ENCODE measurements at regions not wholly inside any gene's neighbourhood (a gene's known extent, or its start where the extent isn't known, plus 50 kb on each side); places are given as distances from the start of the nearest gene placed in this dataset.

DNA sequence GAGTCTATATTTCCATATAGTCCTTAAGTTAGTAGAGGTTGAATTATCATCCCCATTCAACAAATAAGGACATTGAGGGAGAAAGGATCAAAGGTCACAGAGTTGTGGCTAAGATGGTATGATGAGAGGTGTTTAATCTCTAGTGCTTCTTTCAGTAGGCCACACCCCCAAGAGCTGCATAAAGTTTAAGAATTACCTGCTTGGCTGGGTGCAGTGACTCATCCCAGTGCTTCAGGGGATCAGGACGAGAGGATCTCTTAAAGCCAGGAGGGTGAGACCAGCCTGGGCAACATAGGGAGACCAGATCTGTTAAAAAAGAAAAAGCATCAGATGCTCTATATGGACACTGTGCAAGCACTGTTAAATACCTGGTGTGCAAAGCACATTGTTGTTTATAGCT, 560.0 kb upstream of the KLHL1 start:
- Histone ChIP-seq H3K4me1 (ENCODE audit: control insufficient read depth, insufficient read depth, low read length) (no peaks in the 10 kb centered on the region), H3K36me3 (ENCODE audit: control insufficient read depth, insufficient read depth, low read length) (no peaks in the 10 kb centered on the region), H3K4me3 (ENCODE audit: low read length) (no peak overlapping the region), H3K27ac (ENCODE audit: low read depth, low read length) (no peak overlapping the region), H3K9me3 (ENCODE audit: control insufficient read depth, low read length) (no peaks in the 10 kb centered on the region), H3K27me3 (ENCODE audit: control insufficient read depth, insufficient read depth, low read length, poor library complexity, severe bottlenecking) (no peaks in the 10 kb centered on the region), H3K9ac (ENCODE audit: extremely low read depth, low read length, poor library complexity, severe bottlenecking) (no peak overlapping the region)
- Mint-ChIP-seq H3K27me3 (ENCODE audit: insufficient read depth) (no peaks in the 10 kb centered on the region), H3K4me1 (peaks cover 1% of the 10 kb centered on the region), H3K36me3 (ENCODE audit: low read depth) (no peaks in the 10 kb centered on the region), H3K27ac (no peak overlapping the region), H3K4me3 (no peak overlapping the region), H3K9me3 (no peaks in the 10 kb centered on the region)
- peak; percentile 80 for DNase-seq
- TF ChIP-seq, protein P1, sequence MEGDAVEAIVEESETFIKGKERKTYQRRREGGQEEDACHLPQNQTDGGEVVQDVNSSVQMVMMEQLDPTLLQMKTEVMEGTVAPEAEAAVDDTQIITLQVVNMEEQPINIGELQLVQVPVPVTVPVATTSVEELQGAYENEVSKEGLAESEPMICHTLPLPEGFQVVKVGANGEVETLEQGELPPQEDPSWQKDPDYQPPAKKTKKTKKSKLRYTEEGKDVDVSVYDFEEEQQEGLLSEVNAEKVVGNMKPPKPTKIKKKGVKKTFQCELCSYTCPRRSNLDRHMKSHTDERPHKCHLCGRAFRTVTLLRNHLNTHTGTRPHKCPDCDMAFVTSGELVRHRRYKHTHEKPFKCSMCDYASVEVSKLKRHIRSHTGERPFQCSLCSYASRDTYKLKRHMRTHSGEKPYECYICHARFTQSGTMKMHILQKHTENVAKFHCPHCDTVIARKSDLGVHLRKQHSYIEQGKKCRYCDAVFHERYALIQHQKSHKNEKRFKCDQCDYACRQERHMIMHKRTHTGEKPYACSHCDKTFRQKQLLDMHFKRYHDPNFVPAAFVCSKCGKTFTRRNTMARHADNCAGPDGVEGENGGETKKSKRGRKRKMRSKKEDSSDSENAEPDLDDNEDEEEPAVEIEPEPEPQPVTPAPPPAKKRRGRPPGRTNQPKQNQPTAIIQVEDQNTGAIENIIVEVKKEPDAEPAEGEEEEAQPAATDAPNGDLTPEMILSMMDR (conservative IDR thresholded peaks at IDR 0.05), result no peak
- WGBS, 2 experiments (ENCODE audit: insufficient coverage in 1 of 2, insufficient read length in 1 of 2), result 41% methylated on average over 1 of the region's 1 CpG; no CpG with 5 or more reads in 1 of the 2 experiments

DNA sequence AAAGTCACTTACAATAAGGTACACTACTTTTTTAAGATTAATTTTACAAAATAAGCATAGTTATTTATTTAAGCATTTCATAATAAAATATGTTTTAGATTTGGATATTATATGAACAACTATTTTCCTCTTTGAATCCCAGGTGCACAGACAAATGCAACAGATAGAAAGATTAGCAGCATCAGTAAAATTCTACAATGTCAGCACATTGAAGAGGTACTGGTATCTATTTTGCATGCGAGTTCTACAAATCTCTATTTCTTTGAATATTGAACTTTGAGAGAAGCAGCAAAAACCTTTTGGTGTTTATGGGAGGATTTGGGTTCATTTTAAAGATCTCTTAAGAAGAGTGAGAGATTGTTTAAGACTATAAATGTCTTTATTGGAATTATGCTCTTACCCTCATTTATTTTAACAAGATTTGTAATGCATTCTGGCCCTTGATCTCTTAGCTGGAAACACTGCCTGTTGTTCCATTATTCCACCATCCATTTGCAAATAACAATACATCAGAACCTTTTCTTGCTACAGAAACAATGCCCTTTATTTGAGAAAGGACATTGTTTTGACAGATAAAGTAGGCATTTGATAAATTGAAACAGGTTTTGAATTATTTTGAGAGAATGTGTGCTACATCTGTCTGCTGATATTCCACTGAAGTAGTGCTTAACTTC, 558.8 kb upstream of the KLHL1 start:
- no peak overlapping the region for H3K9ac ChIP-seq (ENCODE audit: extremely low read depth, low read length, poor library complexity, severe bottlenecking)
- no peaks in the 10 kb centered on the region for H3K36me3 ChIP-seq (ENCODE audit: control insufficient read depth, insufficient read depth, low read length)
- TF ChIP-seq, protein P1 (conservative IDR thresholded peaks at IDR 0.05), result no peak
- no peaks in the 10 kb centered on the region for H3K36me3 Mint-ChIP-seq (ENCODE audit: low read depth)
- no peaks in the 10 kb centered on the region for H3K4me1 ChIP-seq (ENCODE audit: control insufficient read depth, insufficient read depth, low read length)
- H3K4me3 Mint-ChIP-seq, result no peak overlapping the region
- WGBS, 2 experiments (ENCODE audit: insufficient coverage in 1 of 2, insufficient read length in 1 of 2), result 100% methylated on average over 1 of the region's 1 CpG
- no peaks in the 10 kb centered on the region for H3K27me3 Mint-ChIP-seq (ENCODE audit: insufficient read depth)
- H3K4me1 Mint-ChIP-seq, result peaks cover 1% of the 10 kb centered on the region
- H3K9me3 ChIP-seq (ENCODE audit: control insufficient read depth, low read length), result no peaks in the 10 kb centered on the region
- no peaks in the 10 kb centered on the region for H3K9me3 Mint-ChIP-seq
- H3K27ac ChIP-seq (ENCODE audit: low read depth, low read length), result no peak overlapping the region
- no peak for DNase-seq
- H3K4me3 ChIP-seq (ENCODE audit: low read length), result no peak overlapping the region
- H3K27ac Mint-ChIP-seq, result no peak overlapping the region
- H3K27me3 ChIP-seq (ENCODE audit: control insufficient read depth, insufficient read depth, low read length, poor library complexity, severe bottlenecking), result no peaks in the 10 kb centered on the region

DNA sequence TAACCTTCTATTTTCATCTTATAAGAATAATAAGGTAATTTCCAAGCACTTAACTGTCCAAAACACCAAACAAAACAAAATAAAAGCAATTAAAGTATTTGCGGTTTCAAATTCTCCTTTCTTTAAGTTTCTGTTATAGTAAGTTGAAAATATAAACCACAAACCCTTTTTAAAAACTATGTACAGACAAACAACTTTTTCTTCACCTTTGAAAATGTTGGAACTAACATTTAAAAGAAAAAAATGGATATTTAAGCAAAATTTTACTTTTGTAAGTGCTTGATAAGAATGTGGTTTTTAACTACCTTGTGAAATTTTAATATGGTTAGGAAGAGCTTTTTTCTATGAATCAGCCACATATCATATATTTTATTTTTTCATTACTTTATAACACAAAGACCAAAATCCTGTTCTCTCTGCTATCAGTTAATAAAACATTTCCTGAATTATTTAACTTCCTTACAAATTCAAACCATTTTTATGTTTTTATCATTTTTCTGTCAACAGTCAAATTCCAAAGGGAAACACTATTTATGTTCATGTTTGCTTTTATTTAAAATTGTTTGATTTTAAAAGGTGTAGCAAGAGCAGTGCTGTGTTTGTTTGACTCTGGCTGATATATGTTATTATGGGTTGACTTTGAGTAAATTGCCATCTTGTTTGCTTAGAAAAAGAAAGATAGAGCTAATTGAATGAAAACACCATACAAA, 554.1 kb upstream of the KLHL1 start:
- no peaks in the 10 kb centered on the region for H3K36me3 ChIP-seq (ENCODE audit: control insufficient read depth, insufficient read depth, low read length)
- no peak overlapping the region for H3K27ac Mint-ChIP-seq
- H3K4me1 ChIP-seq (ENCODE audit: control insufficient read depth, insufficient read depth, low read length), result no peaks in the 10 kb centered on the region
- no peaks in the 10 kb centered on the region for H3K36me3 Mint-ChIP-seq (ENCODE audit: low read depth)
- TF ChIP-seq, protein P1 (conservative IDR thresholded peaks at IDR 0.05), result no peak
- H3K9ac ChIP-seq (ENCODE audit: extremely low read depth, low read length, poor library complexity, severe bottlenecking), result no peak overlapping the region
- no peaks in the 10 kb centered on the region for H3K9me3 ChIP-seq (ENCODE audit: control insufficient read depth, low read length)
- no peaks in the 10 kb centered on the region for H3K27me3 ChIP-seq (ENCODE audit: control insufficient read depth, insufficient read depth, low read length, poor library complexity, severe bottlenecking)
- no peaks in the 10 kb centered on the region for H3K9me3 Mint-ChIP-seq
- no peaks in the 10 kb centered on the region for H3K27me3 Mint-ChIP-seq (ENCODE audit: insufficient read depth)
- no CpG with 5 or more reads among the region's 1 CpG for WGBS, 2 experiments (ENCODE audit: insufficient coverage in 1 of 2, insufficient read length in 1 of 2)
- H3K4me3 Mint-ChIP-seq, result no peak overlapping the region
- H3K4me1 Mint-ChIP-seq, result peaks cover 1% of the 10 kb centered on the region
- no peak for DNase-seq
- no peak overlapping the region for H3K27ac ChIP-seq (ENCODE audit: low read depth, low read length)
- no peak overlapping the region for H3K4me3 ChIP-seq (ENCODE audit: low read length)

Data from endodermal cell (in vitro differentiated cells).